H9 (cell line): ENCODE measurements at regions not wholly inside any gene's neighbourhood (a gene's known extent, or its start where the extent isn't known, plus 50 kb on each side); places are given as distances from the start of the nearest gene placed in this dataset.

Source experiments
- DNase-seq: peaks from one replicate; pipeline ENCODE4 v3.0.0-alpha.2; 2017
- H2AFZ ChIP-seq: one replicate; pipeline ENCODE4 v1.6.1; 2013; ENCODE audit warnings: mild to moderate bottlenecking, low read length, control low read depth, moderate library complexity
- H2AK5ac ChIP-seq: 2 replicates; pipeline ENCODE4 v1.6.1; 2013; ENCODE audit warnings: low read length, control low read depth, mixed read lengths; ENCODE audit not compliant: insufficient read length
- H2BK120ac ChIP-seq: one replicate; pipeline ENCODE4 v1.6.1; 2013; ENCODE audit warnings: low read depth, mild to moderate bottlenecking, low read length, control low read depth, inconsistent platforms; ENCODE audit not compliant: poor library complexity, severe bottlenecking
- H2BK12ac ChIP-seq: 2 replicates; pipeline ENCODE4 v1.6.1; 2013; ENCODE audit warnings: low read length, control low read depth, mixed read lengths, low read depth; ENCODE audit not compliant: insufficient read length
- H2BK15ac ChIP-seq: 2 replicates; pipeline ENCODE4 v1.6.1; 2013; ENCODE audit warnings: low read depth, low read length, control low read depth
- H2BK20ac ChIP-seq: one replicate; pipeline ENCODE4 v1.6.1; 2013; ENCODE audit warnings: low read depth, mild to moderate bottlenecking, low read length, control low read depth, inconsistent platforms; ENCODE audit not compliant: poor library complexity, severe bottlenecking
- H2BK5ac ChIP-seq: 2 replicates; pipeline ENCODE4 v1.6.1; 2013; ENCODE audit warnings: low read length, control low read depth, mixed read lengths; ENCODE audit not compliant: insufficient read length
- H3K14ac ChIP-seq: 2 replicates; pipeline ENCODE4 v1.6.1; 2013; ENCODE audit warnings: low read length, control low read depth; ENCODE audit not compliant: insufficient read depth
- H3K18ac ChIP-seq: 2 replicates; pipeline ENCODE4 v1.6.1; 2013; ENCODE audit warnings: low read depth, mild to moderate bottlenecking, mixed read lengths, low read length, control low read depth; ENCODE audit not compliant: insufficient read length
- H3K23ac ChIP-seq: 2 replicates; pipeline ENCODE4 v1.6.1; 2013; ENCODE audit warnings: low read length, control low read depth, mixed read lengths, low read depth; ENCODE audit not compliant: insufficient read length
- H3K23me2 ChIP-seq: 2 replicates; pipeline ENCODE4 v1.6.1; 2013; ENCODE audit warnings: low read depth, mild to moderate bottlenecking, mixed read lengths, low read length, control low read depth; ENCODE audit not compliant: insufficient read length, poor library complexity, severe bottlenecking
- H3K27ac ChIP-seq: 2 replicates; pipeline ENCODE4 v1.5.1; 2013; ENCODE audit warnings: low read length, control low read depth, mixed read lengths, low read depth; ENCODE audit not compliant: insufficient read length
- H3K27me3 ChIP-seq: 2 replicates; pipeline ENCODE4 v1.6.1; 2013; ENCODE audit warnings: low read length, control low read depth, inconsistent platforms; ENCODE audit not compliant: insufficient read depth
- H3K4ac ChIP-seq: 2 replicates; pipeline ENCODE4 v1.6.1; 2013; ENCODE audit warnings: low read depth, mild to moderate bottlenecking, control low read depth, inconsistent platforms, low read length, moderate library complexity
- H3K4me1 ChIP-seq: 2 replicates; pipeline ENCODE4 v1.6.1; 2013; ENCODE audit warnings: low read length, control low read depth, inconsistent platforms; ENCODE audit not compliant: insufficient read depth
- H3K4me2 ChIP-seq: 2 replicates; pipeline ENCODE4 v1.6.1; 2013; ENCODE audit warnings: low read length, control low read depth, mixed read lengths; ENCODE audit not compliant: insufficient read length, insufficient read depth
- H3K56ac ChIP-seq: 2 replicates; pipeline ENCODE4 v1.6.1; 2013; ENCODE audit warnings: low read depth, mild to moderate bottlenecking, mixed read lengths, low read length, control low read depth; ENCODE audit not compliant: insufficient read length
- H3K79me1 ChIP-seq: 2 replicates; pipeline ENCODE4 v1.6.1; 2013; ENCODE audit warnings: low read depth, mild to moderate bottlenecking, moderate library complexity, low read length, control low read depth, inconsistent platforms; ENCODE audit not compliant: insufficient read depth, poor library complexity, severe bottlenecking
- H3K79me2 ChIP-seq: 2 replicates; pipeline ENCODE4 v1.6.1; 2013; ENCODE audit warnings: low read length, control low read depth, inconsistent platforms; ENCODE audit not compliant: insufficient read depth
- H3K9ac ChIP-seq: 2 replicates; pipeline ENCODE4 v1.6.1; 2013; ENCODE audit warnings: low read length, control low read depth, mixed read lengths; ENCODE audit not compliant: insufficient read length; ENCODE audit errors: extremely low read depth
- H3K9me3 ChIP-seq: one replicate; pipeline ENCODE4 v1.6.1; 2013; ENCODE audit warnings: low read depth, low read length, inconsistent platforms; ENCODE audit not compliant: control insufficient read depth
- H3T11ph ChIP-seq: one replicate; pipeline ENCODE4 v1.6.1; 2013; ENCODE audit warnings: mild to moderate bottlenecking, low read length, control low read depth, inconsistent platforms
- H4K20me1 ChIP-seq: one replicate; pipeline ENCODE4 v1.6.1; 2013; ENCODE audit not compliant: control insufficient read depth, insufficient read length, insufficient read depth
- H4K5ac ChIP-seq: 2 replicates; pipeline ENCODE4 v1.6.1; 2013; ENCODE audit warnings: low read depth, mild to moderate bottlenecking, mixed read lengths, low read length, control low read depth; ENCODE audit not compliant: insufficient read length
- H4K8ac ChIP-seq: replicated peaks from 2 replicates; pipeline ENCODE4 v1.6.1; 2013; ENCODE audit warnings: low read length, control low read depth, mixed read lengths, low read depth; ENCODE audit not compliant: insufficient read length
- H4K91ac ChIP-seq: 2 replicates; pipeline ENCODE4 v1.6.1; 2013; ENCODE audit warnings: low read depth, mild to moderate bottlenecking, moderate library complexity, mixed read lengths, low read length, control low read depth; ENCODE audit not compliant: insufficient read length
- H3K27ac Mint-ChIP-seq, 3 experiments: 2 replicates in 2 of 3; 3 replicates in 1 of 3; pipeline ENCODE4 v1.8.0; 2020 to 2021; ENCODE audit warnings: mixed read lengths in 3 of 3, mild to moderate bottlenecking in 1 of 3, moderate library complexity in 1 of 3
- H3K27me3 Mint-ChIP-seq: 2 replicates; pipeline ENCODE4 v1.8.0; 2021; ENCODE audit warnings: low read depth, mild to moderate bottlenecking, moderate library complexity, mixed read lengths
- H3K36me3 Mint-ChIP-seq, 3 experiments: 2 replicates in 2 of 3; 3 replicates in 1 of 3; pipeline ENCODE4 v1.8.0; 2020 to 2021; ENCODE audit warnings: low read depth in 3 of 3, mixed read lengths in 3 of 3; ENCODE audit not compliant: insufficient read depth in 1 of 3
- H3K4me1 Mint-ChIP-seq, 2 experiments: 2 replicates each; pipeline ENCODE4 v1.8.0; 2020; ENCODE audit warnings: mixed read lengths in 2 of 2
- H3K4me3 Mint-ChIP-seq, 2 experiments: 2 replicates in 1 of 2; 3 replicates in 1 of 2; pipeline ENCODE4 v1.8.0; 2020 to 2021; ENCODE audit warnings: mild to moderate bottlenecking in 2 of 2, mixed read lengths in 2 of 2, moderate library complexity in 1 of 2
- H3K9me3 Mint-ChIP-seq, 2 experiments: 2 replicates in 1 of 2; 3 replicates in 1 of 2; pipeline ENCODE4 v1.8.0; 2020; ENCODE audit warnings: mild to moderate bottlenecking in 2 of 2, mixed read lengths in 2 of 2, moderate library complexity in 1 of 2
- CTCF ChIP-seq: fragments of 200-600 bp; sonication (generic); conservative IDR thresholded peaks from 3 replicates; pipeline ENCODE4 v1.8.0; 2021; ENCODE audit warnings: antibody characterized with exemption, mild to moderate bottlenecking
- WGBS: extraction: QIAGEN DNeasy Blood & Tissue Kit; methylation state at CpG from one replicate; pipeline ENCODE4 v1.1.7; 2013; ENCODE audit warnings: missing lambda C conversion rate, low lambda C conversion rate, mixed read lengths; ENCODE audit not compliant: insufficient read length; ENCODE audit errors: extremely low coverage; 5-methylcytosine and 5-hydroxymethylcytosine counted together

GRCh38 chr6:155962276-155962675, 506.6 kb upstream of the NOX3 start:
- no peak for TF ChIP-seq CTCF
- Histone ChIP-seq H3K56ac (no peak overlapping the region), H3K23ac (no peak overlapping the region), H3K27me3 (no peaks in the 10 kb centered on the region), H2AFZ (no peak overlapping the region), H3T11ph (no peak overlapping the region), H3K79me1 (no peaks in the 10 kb centered on the region), H3K18ac (no peak overlapping the region), H2BK15ac (no peak overlapping the region), H3K9ac (no peak overlapping the region), H3K27ac (no peak overlapping the region), H4K20me1 (no peaks in the 10 kb centered on the region), H4K8ac (no peak overlapping the region), H2AK5ac (no peak overlapping the region), H3K4me1 (no peaks in the 10 kb centered on the region), H3K4me2 (no peak overlapping the region), H2BK120ac (no peak overlapping the region), H2BK20ac (no peak overlapping the region), H3K4ac (no peak overlapping the region), H3K14ac (no peak overlapping the region), H2BK5ac (no peak overlapping the region), H3K23me2 (no peaks in the 10 kb centered on the region), H4K91ac (no peak overlapping the region), H4K5ac (no peak overlapping the region), H3K9me3 (no peaks in the 10 kb centered on the region), H3K79me2 (no peaks in the 10 kb centered on the region), H2BK12ac (no peak overlapping the region)
- H3K36me3 Mint-ChIP-seq = peaks cover 2 to 6% (median 4%) of the 10 kb centered on the region in 3 experiments; a peak in 2 of 7 replicates
- DNase-seq = no peak
- no peak overlapping the region for H3K4me3 Mint-ChIP-seq
- H3K4me1 Mint-ChIP-seq = peaks cover 13 to 16% of the 10 kb centered on the region in 2 experiments
- no peaks in the 10 kb centered on the region for H3K27me3 Mint-ChIP-seq
- no CpG with 5 or more reads among the region's 1 CpG for WGBS
- H3K27ac Mint-ChIP-seq = no peak overlapping the region
- H3K9me3 Mint-ChIP-seq = no peaks in the 10 kb centered on the region
